22Rv1 (cell line): ENCODE measurements at regions not wholly inside any gene's neighbourhood (a gene's known extent, or its start where the extent isn't known, plus 50 kb on each side); places are given as distances from the start of the nearest gene placed in this dataset.

Experiments used
- CTCF ChIP-seq: fragments of 450-650 bp; IDR thresholded peaks from 2 replicates; pipeline ENCODE4 v1.5.1; 2017; ENCODE audit warnings: mild to moderate bottlenecking
- ZFX ChIP-seq: fragments of 450-650 bp; IDR thresholded peaks from 2 replicates; pipeline ENCODE4 v1.6.1; 2017; ENCODE audit warnings: antibody characterized with exemption, borderline replicate concordance

GRCh38 chr12:16112130-16112529 lies 165.4 kb downstream of the SLC15A5 start:
- TF ChIP-seq CTCF: no peak
- no peak for TF ChIP-seq ZFX
